Endodermal cell (in vitro differentiated cells): ENCODE measurements at regions not wholly inside any gene's neighbourhood (a gene's known extent, or its start where the extent isn't known, plus 50 kb on each side); places are given as distances from the start of the nearest gene placed in this dataset.

Source experiments
- DNase-seq: peaks from one replicate; pipeline ENCODE4 v3.0.0-alpha.2; 2017
- H3K27ac ChIP-seq: 2 replicates; pipeline ENCODE4 v1.5.1; 2013; ENCODE audit warnings: mild to moderate bottlenecking, low read depth, low read length, moderate library complexity
- H3K27me3 ChIP-seq: 2 replicates; pipeline ENCODE4 v1.6.1; 2013; ENCODE audit warnings: mild to moderate bottlenecking, low read length, moderate library complexity; ENCODE audit not compliant: insufficient read depth, control insufficient read depth, poor library complexity, severe bottlenecking
- H3K36me3 ChIP-seq: 2 replicates; pipeline ENCODE4 v1.7.0; 2013; ENCODE audit warnings: mild to moderate bottlenecking, low read length, moderate library complexity; ENCODE audit not compliant: control insufficient read depth, insufficient read depth
- H3K4me1 ChIP-seq: one replicate; pipeline ENCODE4 v1.7.0; 2013; ENCODE audit warnings: low read length; ENCODE audit not compliant: control insufficient read depth, insufficient read depth
- H3K4me3 ChIP-seq: 2 replicates; pipeline ENCODE4 v1.5.1; 2013; ENCODE audit warnings: mild to moderate bottlenecking, low read length, moderate library complexity
- H3K9ac ChIP-seq: 2 replicates; pipeline ENCODE4 v1.6.1; 2013; ENCODE audit warnings: mild to moderate bottlenecking, low read length, moderate library complexity; ENCODE audit not compliant: poor library complexity, severe bottlenecking; ENCODE audit errors: extremely low read depth
- H3K9me3 ChIP-seq: 2 replicates; pipeline ENCODE4 v1.6.1; 2013; ENCODE audit warnings: mild to moderate bottlenecking, low read length, moderate library complexity; ENCODE audit not compliant: control insufficient read depth
- H3K27ac Mint-ChIP-seq: 2 replicates; pipeline ENCODE4 v1.8.0; 2020; ENCODE audit warnings: mixed read lengths
- H3K27me3 Mint-ChIP-seq: 2 replicates; pipeline ENCODE4 v1.8.0; 2021; ENCODE audit warnings: mild to moderate bottlenecking, mixed read lengths; ENCODE audit not compliant: insufficient read depth
- H3K36me3 Mint-ChIP-seq: 2 replicates; pipeline ENCODE4 v1.8.0; 2020; ENCODE audit warnings: low read depth, mixed read lengths
- H3K4me1 Mint-ChIP-seq: 2 replicates; pipeline ENCODE4 v1.8.0; 2020; ENCODE audit warnings: mixed read lengths
- H3K4me3 Mint-ChIP-seq: 2 replicates; pipeline ENCODE4 v1.8.0; 2020; ENCODE audit warnings: mild to moderate bottlenecking, moderate library complexity, mixed read lengths
- H3K9me3 Mint-ChIP-seq: 2 replicates; pipeline ENCODE4 v1.8.0; 2020; ENCODE audit warnings: mild to moderate bottlenecking, mixed read lengths
- WGBS, 2 experiments: methylation state at CpG; one replicate each; pipeline versions ENCODE4 v1.1.5 to v1.1.7; 2013; ENCODE audit warnings: missing lambda C conversion rate in 2 of 2, mixed read lengths in 1 of 2; ENCODE audit not compliant: insufficient coverage in 1 of 2, insufficient read length in 1 of 2; 5-methylcytosine and 5-hydroxymethylcytosine counted together
- TF ChIP-seq, protein P1 (sequence below): fragments of 200-600 bp; sonication (generic); conservative IDR thresholded peaks from 2 replicates; pipeline ENCODE4 v1.5.0; 2021; ENCODE audit warnings: antibody characterized with exemption, mild to moderate bottlenecking

- Mint-ChIP-seq H3K9me3 (peaks cover 23% of the 10 kb centered on the region), H3K4me3 (no peak overlapping the region), H3K4me1 (peaks cover 4% of the 10 kb centered on the region), H3K27me3 (peaks cover 16% of the 10 kb centered on the region), H3K27ac (no peak overlapping the region), H3K36me3 (no peaks in the 10 kb centered on the region)
- Histone ChIP-seq H3K9ac (no peak overlapping the region), H3K27ac (no peak overlapping the region), H3K4me3 (peak overlapping the region; percentile 22), H3K27me3 (no peaks in the 10 kb centered on the region), H3K36me3 (no peaks in the 10 kb centered on the region), H3K4me1 (no peaks in the 10 kb centered on the region), H3K9me3 (peaks cover 27% of the 10 kb centered on the region)
- WGBS, 2 experiments: 97 to 100% methylated on average over 2 to 7 of the region's 7 CpGs
- DNase-seq: no peak
- TF ChIP-seq, protein P1, sequence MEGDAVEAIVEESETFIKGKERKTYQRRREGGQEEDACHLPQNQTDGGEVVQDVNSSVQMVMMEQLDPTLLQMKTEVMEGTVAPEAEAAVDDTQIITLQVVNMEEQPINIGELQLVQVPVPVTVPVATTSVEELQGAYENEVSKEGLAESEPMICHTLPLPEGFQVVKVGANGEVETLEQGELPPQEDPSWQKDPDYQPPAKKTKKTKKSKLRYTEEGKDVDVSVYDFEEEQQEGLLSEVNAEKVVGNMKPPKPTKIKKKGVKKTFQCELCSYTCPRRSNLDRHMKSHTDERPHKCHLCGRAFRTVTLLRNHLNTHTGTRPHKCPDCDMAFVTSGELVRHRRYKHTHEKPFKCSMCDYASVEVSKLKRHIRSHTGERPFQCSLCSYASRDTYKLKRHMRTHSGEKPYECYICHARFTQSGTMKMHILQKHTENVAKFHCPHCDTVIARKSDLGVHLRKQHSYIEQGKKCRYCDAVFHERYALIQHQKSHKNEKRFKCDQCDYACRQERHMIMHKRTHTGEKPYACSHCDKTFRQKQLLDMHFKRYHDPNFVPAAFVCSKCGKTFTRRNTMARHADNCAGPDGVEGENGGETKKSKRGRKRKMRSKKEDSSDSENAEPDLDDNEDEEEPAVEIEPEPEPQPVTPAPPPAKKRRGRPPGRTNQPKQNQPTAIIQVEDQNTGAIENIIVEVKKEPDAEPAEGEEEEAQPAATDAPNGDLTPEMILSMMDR: no peak
Observed at GRCh38 chr20:22690000-22690399, 105.6 kb upstream of the FOXA2 start.

DNA sequence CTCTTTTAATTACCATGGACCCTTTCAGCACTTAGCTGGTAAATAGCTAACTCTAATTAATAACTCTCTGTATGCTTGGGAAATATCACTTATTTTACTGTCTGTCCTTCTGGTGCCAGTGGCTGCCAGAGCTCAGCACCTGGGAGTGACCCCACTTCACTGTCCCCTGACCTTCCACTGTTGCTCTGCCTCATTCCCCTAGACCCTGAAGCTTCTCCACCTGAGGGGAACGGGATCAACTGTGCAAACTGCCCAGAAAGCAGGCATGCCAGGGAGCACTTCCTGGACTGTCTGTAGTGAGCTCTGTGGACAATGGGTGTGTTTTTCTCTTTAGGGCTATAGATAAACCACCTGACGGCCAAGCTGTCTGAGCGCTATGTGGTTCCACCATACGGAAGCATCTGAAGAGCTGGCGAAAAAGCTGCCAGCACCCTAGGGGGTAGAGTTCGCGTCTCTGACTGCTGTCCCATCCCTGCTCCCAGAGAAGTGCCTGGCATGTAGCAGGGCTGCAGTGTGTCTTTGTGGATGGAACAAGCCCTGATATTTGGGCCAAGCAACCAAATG, 106.3 kb upstream of the FOXA2 start:
- Histone ChIP-seq H3K4me3 (no peak overlapping the region), H3K36me3 (no peaks in the 10 kb centered on the region), H3K4me1 (no peaks in the 10 kb centered on the region), H3K9ac (no peak overlapping the region), H3K9me3 (peaks cover 27% of the 10 kb centered on the region), H3K27ac (no peak overlapping the region), H3K27me3 (no peaks in the 10 kb centered on the region)
- TF ChIP-seq, protein P1: no peak
- Mint-ChIP-seq H3K9me3 (peaks cover 23% of the 10 kb centered on the region), H3K36me3 (no peaks in the 10 kb centered on the region), H3K4me3 (no peak overlapping the region), H3K4me1 (peaks cover 3% of the 10 kb centered on the region), H3K27ac (no peak overlapping the region), H3K27me3 (peaks cover 16% of the 10 kb centered on the region)
- DNase-seq: no peak
- 90 to 100% methylated on average over 1 to 7 of the region's 7 CpGs for WGBS, 2 experiments

GRCh38 chr20:22691369-22692118, 107.2 kb upstream of the FOXA2 start:
- TF ChIP-seq, protein P1: peak; percentile 94
- H3K27me3 ChIP-seq: no peaks in the 10 kb centered on the region
- no peaks in the 10 kb centered on the region for H3K36me3 ChIP-seq
- H3K4me3 Mint-ChIP-seq: no peak overlapping the region
- H3K4me1 Mint-ChIP-seq: no peaks in the 10 kb centered on the region
- no peak overlapping the region for H3K9ac ChIP-seq
- H3K27ac Mint-ChIP-seq: no peak overlapping the region
- WGBS, 2 experiments: 25 to 38% methylated on average over 19 to 25 of the region's 25 CpGs
- H3K9me3 ChIP-seq: peaks cover 27% of the 10 kb centered on the region
- peaks cover 19% of the 10 kb centered on the region for H3K9me3 Mint-ChIP-seq
- H3K27me3 Mint-ChIP-seq: peaks cover 14% of the 10 kb centered on the region
- no peaks in the 10 kb centered on the region for H3K36me3 Mint-ChIP-seq
- no peak overlapping the region for H3K4me3 ChIP-seq
- H3K27ac ChIP-seq: no peak overlapping the region
- no peaks in the 10 kb centered on the region for H3K4me1 ChIP-seq
- DNase-seq: peak; percentile 91
